Ovary (tissue), 3 donors: ENCODE measurements at regions not wholly inside any gene's neighbourhood (a gene's known extent, or its start where the extent isn't known, plus 50 kb on each side); places are given as distances from the start of the nearest gene placed in this dataset.

ENCODE experiments used
- EP300 ChIP-seq: sonication (generic); formaldehyde crosslinking; IDR thresholded peaks from one replicate; pipeline ENCODE4 v1.6.1; 2017; ENCODE audit warnings: antibody characterized with exemption
- POLR2A ChIP-seq: fragments of 450-650 bp; IDR thresholded peaks from one replicate; pipeline ENCODE4 v1.6.1; 2017; ENCODE audit warnings: antibody characterized with exemption, mild to moderate bottlenecking, moderate library complexity
- TF ChIP-seq, protein P1 (sequence below), 3 donors: fragments of 450-650 bp in 2 of 3; fragments of 200-600 bp in 1 of 3; IDR thresholded peaks; one replicate each; pipeline versions ENCODE4 v1.5.1 to v1.8.0; 2016 to 2022; ENCODE audit warnings: antibody characterized with exemption in 3 of 3, mild to moderate bottlenecking in 1 of 3
- donor health status: DM: no; HTN: no; CAD: no.

DNA sequence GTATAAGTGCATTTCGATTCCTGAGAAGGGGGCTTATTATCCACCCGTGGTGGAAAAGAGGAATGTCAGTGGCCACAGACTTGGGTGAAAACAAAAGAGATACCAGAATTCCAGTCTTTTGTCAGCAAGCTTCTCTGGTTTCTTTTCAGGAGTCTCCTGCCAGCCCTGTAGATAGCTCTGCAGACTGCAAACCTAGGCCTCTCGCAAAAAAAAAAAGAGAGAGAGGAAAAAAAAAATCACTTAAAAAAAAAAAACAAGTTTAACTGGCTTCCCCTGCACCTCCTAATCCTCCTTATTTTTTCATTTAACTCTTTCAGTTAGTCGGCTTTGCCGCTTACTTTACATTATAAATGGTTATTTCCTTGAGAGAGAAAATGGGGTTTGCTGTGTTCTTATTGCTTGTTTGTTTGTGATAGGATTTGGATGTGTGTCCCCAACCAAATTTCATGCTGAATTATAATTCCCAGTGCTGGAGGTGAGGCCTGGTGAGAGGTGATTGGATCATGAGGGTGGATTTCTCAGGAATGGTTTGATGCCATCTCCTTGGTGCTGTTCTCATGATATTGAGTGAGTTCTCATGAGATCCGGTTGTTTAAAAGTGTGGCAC is 170.0 kb downstream of the BCL11B start:
- TF ChIP-seq, protein P1, sequence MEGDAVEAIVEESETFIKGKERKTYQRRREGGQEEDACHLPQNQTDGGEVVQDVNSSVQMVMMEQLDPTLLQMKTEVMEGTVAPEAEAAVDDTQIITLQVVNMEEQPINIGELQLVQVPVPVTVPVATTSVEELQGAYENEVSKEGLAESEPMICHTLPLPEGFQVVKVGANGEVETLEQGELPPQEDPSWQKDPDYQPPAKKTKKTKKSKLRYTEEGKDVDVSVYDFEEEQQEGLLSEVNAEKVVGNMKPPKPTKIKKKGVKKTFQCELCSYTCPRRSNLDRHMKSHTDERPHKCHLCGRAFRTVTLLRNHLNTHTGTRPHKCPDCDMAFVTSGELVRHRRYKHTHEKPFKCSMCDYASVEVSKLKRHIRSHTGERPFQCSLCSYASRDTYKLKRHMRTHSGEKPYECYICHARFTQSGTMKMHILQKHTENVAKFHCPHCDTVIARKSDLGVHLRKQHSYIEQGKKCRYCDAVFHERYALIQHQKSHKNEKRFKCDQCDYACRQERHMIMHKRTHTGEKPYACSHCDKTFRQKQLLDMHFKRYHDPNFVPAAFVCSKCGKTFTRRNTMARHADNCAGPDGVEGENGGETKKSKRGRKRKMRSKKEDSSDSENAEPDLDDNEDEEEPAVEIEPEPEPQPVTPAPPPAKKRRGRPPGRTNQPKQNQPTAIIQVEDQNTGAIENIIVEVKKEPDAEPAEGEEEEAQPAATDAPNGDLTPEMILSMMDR (IDR thresholded peaks at IDR 0.05) = no peak
- TF ChIP-seq EP300 (no peak), POLR2A (no peak)
